GM20000 (cell line): ENCODE measurements at regions not wholly inside any gene's neighbourhood (a gene's known extent, or its start where the extent isn't known, plus 50 kb on each side); places are given as distances from the start of the nearest gene placed in this dataset.

Source experiments
- DNase-seq: peaks from one replicate; pipeline ENCODE4 v3.0.0; 2012; ENCODE audit warnings: low spot score
- CTCF ChIP-seq: IDR thresholded peaks from 2 replicates; pipeline ENCODE4 v1.5.1; 2012; ENCODE audit warnings: mild to moderate bottlenecking, control low read depth; ENCODE audit errors: extremely low read depth, missing control alignments

GRCh38 chr11:29200791-29201562, 815.9 kb downstream of the KCNA4 start:
- no peak for TF ChIP-seq CTCF
- no peak for DNase-seq

- DNase-seq: no peak
- TF ChIP-seq CTCF: no peak
Measured at GRCh38 chr11:29190313-29190712, 826.5 kb downstream of the KCNA4 start.

- no peak for TF ChIP-seq CTCF
- no peak for DNase-seq
Measured at GRCh38 chr11:29187215-29187614, 829.6 kb downstream of the KCNA4 start.

- TF ChIP-seq CTCF: no peak
- no peak for DNase-seq
Measured at GRCh38 chr11:29184939-29185890, 831.6 kb downstream of the KCNA4 start.

- no peak for TF ChIP-seq CTCF
- no peak for DNase-seq
Measured at GRCh38 chr11:29183301-29183700, 833.5 kb downstream of the KCNA4 start.

- no peak for DNase-seq
- no peak for TF ChIP-seq CTCF
Measured at GRCh38 chr11:29173660-29174062, 843.2 kb downstream of the KCNA4 start.

- DNase-seq: no peak
- TF ChIP-seq CTCF: no peak
Measured at GRCh38 chr11:29171360-29171950, 845.4 kb downstream of the KCNA4 start.
